ENCODE measurements at regions not wholly inside any gene's neighbourhood (a gene's known extent, or its start where the extent isn't known, plus 50 kb on each side); places are given as distances from the start of the nearest gene placed in this dataset.
"Not testable (repeated sequence)": the region's sequence is repeated elsewhere in the genome, so short reads cannot be mapped to it uniquely, and the experiment has no call there.

GRCh38 chr1:70745199-70745598, 302.4 kb downstream of the PTGER3 start:
- no peak for DNase-seq (ENCODE audit: insufficient read length, low spot score)
- no peak for FAIRE-seq

- not testable (repeated sequence) for DNase-seq (ENCODE audit: insufficient read length, low spot score); FAIRE-seq
Observed at GRCh38 chr1:70746062-70746461, 301.6 kb downstream of the PTGER3 start.

- not testable (repeated sequence) for DNase-seq (ENCODE audit: insufficient read length, low spot score); FAIRE-seq
Observed at GRCh38 chr1:70747123-70747522, 300.5 kb downstream of the PTGER3 start.

GRCh38 chr1:70751676-70752287, 295.8 kb downstream of the PTGER3 start:
- not testable (repeated sequence) for DNase-seq (ENCODE audit: insufficient read length, low spot score)

GRCh38 chr1:70754701-70755100, 292.9 kb downstream of the PTGER3 start:
- no peak for DNase-seq (ENCODE audit: insufficient read length, low spot score)
- FAIRE-seq = no peak

More at GRCh38 chr1:70751676-70752287, 295.8 kb downstream of the PTGER3 start:
- not testable (repeated sequence) for FAIRE-seq

- DNase-seq (ENCODE audit: insufficient read length, low spot score) = no peak
- FAIRE-seq = no peak
Observed at GRCh38 chr1:70760154-70760553, 287.5 kb downstream of the PTGER3 start.

GRCh38 chr1:70762386-70762785, 285.2 kb downstream of the PTGER3 start:
- FAIRE-seq (no peak), DNase-seq (ENCODE audit: insufficient read length, low spot score) (no peak)

GRCh38 chr1:70764747-70765146, 282.9 kb downstream of the PTGER3 start:
- no peak for DNase-seq (ENCODE audit: insufficient read length, low spot score)

GRCh38 chr1:70767377-70767776, 280.2 kb downstream of the PTGER3 start:
- no peak for FAIRE-seq
- DNase-seq (ENCODE audit: insufficient read length, low spot score) = no peak

More at GRCh38 chr1:70764747-70765146, 282.9 kb downstream of the PTGER3 start:
- no peak for FAIRE-seq

- no peak for FAIRE-seq
- DNase-seq (ENCODE audit: insufficient read length, low spot score) = no peak
Observed at GRCh38 chr1:70768216-70768615, 279.4 kb downstream of the PTGER3 start.

GRCh38 chr1:70778056-70778762, 269.4 kb downstream of the PTGER3 start:
- DNase-seq (ENCODE audit: insufficient read length, low spot score) (no peak), FAIRE-seq (no peak)

- DNase-seq (ENCODE audit: insufficient read length, low spot score) (no peak), FAIRE-seq (no peak)
Observed at GRCh38 chr1:70778934-70779333, 268.7 kb downstream of the PTGER3 start.

- DNase-seq (ENCODE audit: insufficient read length, low spot score) (no peak), FAIRE-seq (no peak)
Observed at GRCh38 chr1:70779571-70779970, 268.0 kb downstream of the PTGER3 start.

GRCh38 chr1:70785287-70785686, 262.3 kb downstream of the PTGER3 start:
- DNase-seq (ENCODE audit: insufficient read length, low spot score) (no peak), FAIRE-seq (no peak)

- FAIRE-seq (no peak), DNase-seq (ENCODE audit: insufficient read length, low spot score) (no peak)
Observed at GRCh38 chr1:70790232-70790923, 257.2 kb downstream of the PTGER3 start.

- not testable (repeated sequence) for FAIRE-seq; DNase-seq (ENCODE audit: insufficient read length, low spot score)
Observed at GRCh38 chr1:70795064-70795463, 252.6 kb downstream of the PTGER3 start.

GRCh38 chr1:70796298-70796697, 251.3 kb downstream of the PTGER3 start:
- not testable (repeated sequence) for DNase-seq (ENCODE audit: insufficient read length, low spot score); FAIRE-seq

- not testable (repeated sequence) for DNase-seq (ENCODE audit: insufficient read length, low spot score); FAIRE-seq
Observed at GRCh38 chr1:70802625-70803024, 245.0 kb downstream of the PTGER3 start.

- DNase-seq (ENCODE audit: insufficient read length, low spot score) (no peak), FAIRE-seq (no peak)
Observed at GRCh38 chr1:70805641-70806040, 242.0 kb downstream of the PTGER3 start.

- DNase-seq (ENCODE audit: insufficient read length, low spot score) (no peak), FAIRE-seq (no peak)
Observed at GRCh38 chr1:70807088-70807664, 240.4 kb downstream of the PTGER3 start.

GRCh38 chr1:70809069-70809468, 238.5 kb downstream of the PTGER3 start:
- FAIRE-seq (no peak), DNase-seq (ENCODE audit: insufficient read length, low spot score) (no peak)
